ENCODE measurements at regions not wholly inside any gene's neighbourhood (a gene's known extent, or its start where the extent isn't known, plus 50 kb on each side); places are given as distances from the start of the nearest gene placed in this dataset.

- no peaks in the 10 kb centered on the region for H3K4me1 Mint-ChIP-seq
- DNase-seq = no peak
- peaks cover 14% of the 10 kb centered on the region for H3K9me3 Mint-ChIP-seq
- H3K36me3 Mint-ChIP-seq (ENCODE audit: low read depth) = no peaks in the 10 kb centered on the region
- no peak overlapping the region for H3K27ac Mint-ChIP-seq
- POLR2A ChIA-PET = no interaction called here
- H3K27me3 Mint-ChIP-seq = no peaks in the 10 kb centered on the region
- CTCF ChIA-PET = no interaction called here
- H3K4me3 Mint-ChIP-seq = no peak overlapping the region
Observed at GRCh38 chr5:3987867-3988266, 392.2 kb downstream of the IRX1 start.

- H3K36me3 Mint-ChIP-seq (ENCODE audit: low read depth) = no peaks in the 10 kb centered on the region
- H3K4me3 Mint-ChIP-seq = no peak overlapping the region
- peaks cover 18% of the 10 kb centered on the region for H3K9me3 Mint-ChIP-seq
- H3K27me3 Mint-ChIP-seq = no peaks in the 10 kb centered on the region
- DNase-seq = no peak
- ChIA-PET POLR2A (no interaction called here), CTCF (no interaction called here)
- H3K27ac Mint-ChIP-seq = no peak overlapping the region
- H3K4me1 Mint-ChIP-seq = no peaks in the 10 kb centered on the region
Observed at GRCh38 chr5:3993856-3994473, 398.3 kb downstream of the IRX1 start.

DNA sequence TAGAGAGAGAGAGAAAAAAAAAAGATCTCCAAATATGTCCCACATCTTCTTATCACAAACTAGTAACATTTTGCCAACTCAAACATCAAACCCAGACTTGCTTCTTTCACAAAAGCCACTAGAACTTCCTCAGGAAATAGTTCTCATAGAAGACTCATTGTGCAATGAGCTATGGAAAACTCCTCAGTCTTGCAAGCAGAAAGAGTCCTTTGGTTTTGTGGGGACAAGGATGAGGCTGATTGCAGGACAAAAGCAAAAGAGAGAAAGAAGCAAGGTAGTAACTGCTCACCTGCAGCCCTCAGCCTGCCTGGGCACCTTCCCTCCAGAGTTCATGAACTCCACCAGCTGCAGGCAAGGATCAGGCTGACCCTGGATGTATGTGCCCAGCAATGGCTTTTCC lies 399.0 kb downstream of the IRX1 start:
- Mint-ChIP-seq H3K27me3 (no peaks in the 10 kb centered on the region), H3K27ac (no peak overlapping the region), H3K9me3 (peaks cover 21% of the 10 kb centered on the region), H3K36me3 (ENCODE audit: low read depth) (no peaks in the 10 kb centered on the region), H3K4me3 (no peak overlapping the region), H3K4me1 (no peaks in the 10 kb centered on the region)
- CTCF ChIA-PET = no interaction called here
- POLR2A ChIA-PET = no interaction called here
- DNase-seq = no peak

DNA sequence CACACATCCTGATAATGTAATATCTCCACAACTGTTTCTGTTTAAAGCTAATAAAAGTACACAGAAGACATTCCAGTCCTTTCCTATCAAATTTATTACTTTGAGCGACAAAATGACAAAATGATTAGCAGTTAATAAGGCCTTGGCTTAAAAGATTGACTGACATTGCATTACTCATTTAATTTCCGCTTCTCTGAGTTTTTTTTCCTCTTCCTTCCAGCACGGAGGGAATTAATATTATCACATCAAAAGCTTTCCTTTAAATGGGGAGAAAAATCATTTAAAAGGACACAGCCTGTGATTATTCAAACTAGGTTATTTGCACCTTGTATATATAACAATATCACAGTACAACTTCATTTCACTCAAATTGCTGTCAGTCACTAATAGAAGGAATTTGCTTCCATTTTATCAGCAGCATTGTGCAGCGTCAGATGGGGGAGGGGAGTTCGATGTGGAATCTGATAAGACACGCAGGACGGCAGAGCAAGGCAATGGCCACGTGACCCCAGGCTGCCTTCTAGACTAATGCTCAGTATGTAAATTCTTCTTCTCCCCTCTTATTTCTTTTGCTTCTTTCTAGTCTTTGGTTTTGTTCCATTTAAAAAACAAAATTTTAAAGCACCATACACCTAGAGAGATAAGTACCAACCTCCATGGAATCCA lies 400.5 kb downstream of the IRX1 start:
- ChIA-PET CTCF (no interaction called here), POLR2A (no interaction called here)
- Mint-ChIP-seq H3K4me1 (no peaks in the 10 kb centered on the region), H3K27me3 (no peaks in the 10 kb centered on the region), H3K27ac (no peak overlapping the region), H3K9me3 (peaks cover 33% of the 10 kb centered on the region), H3K36me3 (ENCODE audit: low read depth) (no peaks in the 10 kb centered on the region), H3K4me3 (no peak overlapping the region)
- no peak for DNase-seq

GRCh38 chr5:3996707-3997336 lies 401.2 kb downstream of the IRX1 start:
- Mint-ChIP-seq H3K36me3 (ENCODE audit: low read depth) (no peaks in the 10 kb centered on the region), H3K27me3 (no peaks in the 10 kb centered on the region), H3K4me3 (no peak overlapping the region), H3K9me3 (peaks cover 30% of the 10 kb centered on the region), H3K27ac (no peak overlapping the region), H3K4me1 (no peaks in the 10 kb centered on the region)
- CTCF ChIA-PET = no interaction called here
- POLR2A ChIA-PET = no interaction called here
- no peak for DNase-seq

- no peaks in the 10 kb centered on the region for H3K27me3 Mint-ChIP-seq
- H3K9me3 Mint-ChIP-seq = peaks cover 36% of the 10 kb centered on the region
- ChIA-PET CTCF (no interaction called here), POLR2A (no interaction called here)
- no peak overlapping the region for H3K27ac Mint-ChIP-seq
- H3K36me3 Mint-ChIP-seq (ENCODE audit: low read depth) = no peaks in the 10 kb centered on the region
- H3K4me3 Mint-ChIP-seq = no peak overlapping the region
- no peak for DNase-seq
- H3K4me1 Mint-ChIP-seq = no peaks in the 10 kb centered on the region
Observed at GRCh38 chr5:3997670-3998069, 402.0 kb downstream of the IRX1 start.

- CTCF ChIA-PET = no interaction called here
- Mint-ChIP-seq H3K27ac (no peak overlapping the region), H3K4me1 (no peaks in the 10 kb centered on the region), H3K27me3 (no peaks in the 10 kb centered on the region), H3K4me3 (no peak overlapping the region), H3K36me3 (ENCODE audit: low read depth) (no peaks in the 10 kb centered on the region), H3K9me3 (peaks cover 33% of the 10 kb centered on the region)
- no peak for DNase-seq
- POLR2A ChIA-PET = no interaction called here
Observed at GRCh38 chr5:3999929-4000328, 404.3 kb downstream of the IRX1 start.

GRCh38 chr5:4001004-4001403 lies 405.4 kb downstream of the IRX1 start:
- no peaks in the 10 kb centered on the region for H3K36me3 Mint-ChIP-seq (ENCODE audit: low read depth)
- H3K4me3 Mint-ChIP-seq = no peak overlapping the region
- ChIA-PET POLR2A (no interaction called here), CTCF (no interaction called here)
- H3K27ac Mint-ChIP-seq = no peak overlapping the region
- peaks cover 40% of the 10 kb centered on the region for H3K9me3 Mint-ChIP-seq
- H3K4me1 Mint-ChIP-seq = no peaks in the 10 kb centered on the region
- DNase-seq = no peak
- no peaks in the 10 kb centered on the region for H3K27me3 Mint-ChIP-seq

DNA sequence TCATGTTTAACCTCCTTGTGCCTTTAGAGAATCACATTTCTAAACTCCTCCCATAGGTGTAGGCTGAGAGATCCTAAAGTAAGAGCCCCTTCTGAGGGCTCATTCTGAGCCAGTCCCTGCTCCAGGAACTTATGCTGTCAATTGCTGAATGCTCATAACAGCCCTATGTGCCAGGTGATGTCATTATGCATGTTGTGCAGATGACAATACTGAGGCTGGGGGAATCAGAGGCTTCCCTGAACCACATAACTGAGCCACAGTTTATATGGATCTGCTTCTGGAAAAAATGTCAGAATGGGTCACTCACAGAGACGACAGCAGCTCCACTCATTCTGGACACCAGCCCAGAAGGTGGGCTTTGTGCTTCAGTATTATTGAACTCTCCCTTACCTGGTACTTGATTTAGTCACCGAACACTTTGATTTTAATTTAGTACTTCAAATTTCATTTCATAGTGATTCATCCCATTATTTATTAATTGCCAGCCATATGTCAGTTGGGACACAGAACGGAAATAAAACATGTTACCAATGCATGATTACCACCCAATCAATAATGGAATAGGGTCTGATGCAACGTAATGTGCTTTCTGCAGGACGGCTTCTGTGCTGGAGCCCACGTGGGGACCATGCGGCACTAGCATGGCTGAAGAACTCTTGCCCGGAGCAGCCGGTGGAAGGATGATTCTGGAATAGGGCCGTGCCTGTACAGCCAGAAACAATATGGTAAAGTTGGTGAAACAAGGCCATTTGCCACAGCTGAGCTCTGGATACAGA lies 406.3 kb downstream of the IRX1 start:
- Mint-ChIP-seq H3K36me3 (ENCODE audit: low read depth) (no peaks in the 10 kb centered on the region), H3K27me3 (no peaks in the 10 kb centered on the region), H3K4me3 (no peak overlapping the region), H3K4me1 (no peaks in the 10 kb centered on the region), H3K9me3 (peaks cover 42% of the 10 kb centered on the region), H3K27ac (no peak overlapping the region)
- DNase-seq = no peak
- POLR2A ChIA-PET = no interaction called here
- CTCF ChIA-PET = no interaction called here

DNA sequence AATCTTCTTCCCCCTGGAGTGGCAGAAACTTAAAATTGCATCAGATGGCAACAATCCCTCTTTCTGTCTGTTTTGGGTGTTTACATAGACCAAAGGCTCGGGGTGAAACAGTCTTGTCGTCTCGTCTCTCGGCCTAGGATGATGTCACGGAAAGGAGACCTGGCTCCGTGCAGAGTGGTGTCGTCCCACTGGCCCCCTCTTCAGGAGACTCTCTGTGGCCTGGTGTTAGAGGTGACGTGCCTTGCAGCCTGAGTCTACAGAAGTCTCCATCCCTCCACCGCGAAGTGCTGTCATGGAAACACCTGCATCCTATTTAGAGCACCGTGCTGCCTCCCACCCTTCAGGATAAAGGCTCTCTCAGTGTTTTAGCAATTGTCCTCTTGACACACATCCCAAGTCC lies 409.7 kb downstream of the IRX1 start:
- no peaks in the 10 kb centered on the region for H3K4me1 Mint-ChIP-seq
- H3K9me3 Mint-ChIP-seq = peaks cover 48% of the 10 kb centered on the region
- H3K36me3 Mint-ChIP-seq (ENCODE audit: low read depth) = no peaks in the 10 kb centered on the region
- DNase-seq = no peak
- H3K4me3 Mint-ChIP-seq = no peak overlapping the region
- no peaks in the 10 kb centered on the region for H3K27me3 Mint-ChIP-seq
- no peak overlapping the region for H3K27ac Mint-ChIP-seq
- ChIA-PET POLR2A (no interaction called here), CTCF (no interaction called here)

- Mint-ChIP-seq H3K27ac (no peak overlapping the region), H3K36me3 (ENCODE audit: low read depth) (no peaks in the 10 kb centered on the region), H3K27me3 (no peaks in the 10 kb centered on the region), H3K9me3 (peaks cover 39% of the 10 kb centered on the region), H3K4me3 (no peak overlapping the region), H3K4me1 (no peaks in the 10 kb centered on the region)
- DNase-seq = no peak
- POLR2A ChIA-PET = no interaction called here
- CTCF ChIA-PET = no interaction called here
Observed at GRCh38 chr5:4007001-4007400, 411.4 kb downstream of the IRX1 start.

- Mint-ChIP-seq H3K4me3 (no peak overlapping the region), H3K27me3 (no peaks in the 10 kb centered on the region), H3K27ac (no peak overlapping the region), H3K4me1 (no peaks in the 10 kb centered on the region), H3K9me3 (peaks cover 24% of the 10 kb centered on the region), H3K36me3 (ENCODE audit: low read depth) (no peaks in the 10 kb centered on the region)
- ChIA-PET POLR2A (no interaction called here), CTCF (no interaction called here)
- DNase-seq = no peak
Observed at GRCh38 chr5:4011943-4012342, 416.3 kb downstream of the IRX1 start.

DNA sequence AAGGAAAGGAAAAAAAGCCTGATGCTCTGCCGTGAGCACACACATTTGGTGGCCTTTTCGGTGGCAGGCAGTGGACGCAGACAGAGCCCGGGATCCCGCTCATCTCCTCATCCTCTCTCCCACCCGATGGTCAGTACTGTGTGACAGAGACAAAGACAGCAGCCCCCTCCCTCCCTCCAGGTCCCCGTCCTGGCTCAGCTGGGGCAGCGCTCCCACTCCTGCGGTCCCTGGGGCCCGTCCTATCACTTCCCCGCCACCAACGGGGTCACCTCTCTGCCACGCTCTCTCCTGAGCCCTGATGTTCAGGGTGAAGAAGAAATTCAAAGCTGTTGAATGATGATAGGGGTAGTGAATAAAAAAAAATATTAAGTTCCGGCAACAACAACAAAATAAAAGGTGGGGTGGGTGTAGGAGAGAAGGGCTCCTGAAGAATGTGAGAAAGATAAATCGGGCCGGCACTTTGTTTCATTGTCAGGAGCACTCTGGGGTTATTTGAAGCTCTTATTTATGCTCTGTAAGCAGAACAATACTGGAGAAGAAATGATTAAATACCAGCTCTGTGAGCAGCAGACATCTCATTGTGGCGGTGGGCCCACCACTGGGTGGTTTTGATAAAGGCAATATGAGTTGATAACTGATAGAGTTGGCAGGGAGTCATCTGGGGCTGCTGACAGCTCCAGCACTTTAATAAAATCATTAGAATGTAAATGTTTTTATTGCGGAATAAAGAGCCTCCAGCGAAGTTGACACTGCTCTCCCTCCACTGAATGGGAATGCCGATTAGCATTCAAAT lies 417.7 kb downstream of the IRX1 start:
- Mint-ChIP-seq H3K4me3 (no peak overlapping the region), H3K36me3 (ENCODE audit: low read depth) (no peaks in the 10 kb centered on the region), H3K9me3 (peaks cover 24% of the 10 kb centered on the region), H3K4me1 (no peaks in the 10 kb centered on the region), H3K27me3 (no peaks in the 10 kb centered on the region), H3K27ac (no peak overlapping the region)
- POLR2A ChIA-PET = no interaction called here
- CTCF ChIA-PET = no interaction called here
- no peak for DNase-seq

Measured in activated CD4-positive, alpha-beta memory T cell treated with anti-CD3 and anti-CD28 coated beads, Interleukin-2, amount 10 ng/mL, durations not matched to agents 7 days and 5 days (primary cell).